CD8-positive, alpha-beta memory T cell (primary cell): ENCODE measurements at regions not wholly inside any gene's neighbourhood (a gene's known extent, or its start where the extent isn't known, plus 50 kb on each side); places are given as distances from the start of the nearest gene placed in this dataset.
"Not testable (repeated sequence)": the region's sequence is repeated elsewhere in the genome, so short reads cannot be mapped to it uniquely, and the experiment has no call there.

Source experiments
- CTCF ChIA-PET: fragments of 350-600 bp; sonication (Branson Sonifier 250); formaldehyde crosslinking; loops from one replicate; lab custom pipeline; 2021; ENCODE audit warnings: antibody characterized with exemption; lab: Charles Lee
- POLR2A ChIA-PET: fragments of 350-600 bp; sonication (Branson Sonifier 250); formaldehyde crosslinking; loops from one replicate; lab custom pipeline; 2021; ENCODE audit warnings: antibody characterized with exemption; lab: Charles Lee
- DNase-seq, 5 donors: peaks; one replicate each; pipeline versions ENCODE4 v3.0.0 to v3.0.0-alpha.2; 2020 to 2022; ENCODE audit warnings: mixed read lengths in 1 of 5
- H3K27ac ChIP-seq: one replicate; pipeline ENCODE4 v1.7.0; 2013; ENCODE audit warnings: low read depth, mild to moderate bottlenecking, low read length, moderate library complexity
- H3K27me3 ChIP-seq: 2 replicates; pipeline ENCODE4 v1.7.0; 2013; ENCODE audit warnings: low read length, mild to moderate bottlenecking; ENCODE audit not compliant: insufficient read depth, poor library complexity, severe bottlenecking
- H3K36me3 ChIP-seq: 2 replicates; pipeline ENCODE4 v1.7.0; 2013; ENCODE audit warnings: mild to moderate bottlenecking, low read length, moderate library complexity; ENCODE audit not compliant: insufficient read depth
- H3K4me1 ChIP-seq: 2 replicates; pipeline ENCODE4 v1.7.0; 2013; ENCODE audit warnings: mild to moderate bottlenecking, low read length, moderate library complexity; ENCODE audit not compliant: insufficient read depth
- H3K4me3 ChIP-seq: 2 replicates; pipeline ENCODE4 v1.7.0; 2013; ENCODE audit warnings: mild to moderate bottlenecking, low read length
- H3K9me3 ChIP-seq: 2 replicates; pipeline ENCODE4 v1.7.0; 2013; ENCODE audit warnings: mild to moderate bottlenecking, low read length
- H3K27ac Mint-ChIP-seq, 8 donors: one replicate each; pipeline ENCODE4 v1.8.0; 2020 to 2021; ENCODE audit warnings: mixed read lengths in 8 of 8, mild to moderate bottlenecking in 6 of 8, inconsistent platforms in 3 of 8, moderate library complexity in 3 of 8
- H3K27me3 Mint-ChIP-seq, 2 donors: one replicate each; pipeline ENCODE4 v1.8.0; 2020 to 2021; ENCODE audit warnings: mixed read lengths in 2 of 2, mild to moderate bottlenecking in 1 of 2, moderate library complexity in 1 of 2
- H3K36me3 Mint-ChIP-seq, 3 donors: one replicate each; pipeline ENCODE4 v1.8.0; 2020 to 2021; ENCODE audit warnings: mixed read lengths in 3 of 3, inconsistent platforms in 1 of 3, mild to moderate bottlenecking in 1 of 3
- H3K4me1 Mint-ChIP-seq, 3 donors: one replicate each; pipeline ENCODE4 v1.8.0; 2020 to 2021; ENCODE audit warnings: mixed read lengths in 3 of 3, inconsistent platforms in 1 of 3, mild to moderate bottlenecking in 1 of 3
- H3K4me3 Mint-ChIP-seq, 7 donors: one replicate each; pipeline ENCODE4 v1.8.0; 2020 to 2021; ENCODE audit warnings: mixed read lengths in 7 of 7, mild to moderate bottlenecking in 6 of 7, moderate library complexity in 4 of 7, inconsistent platforms in 2 of 7
- H3K9me3 Mint-ChIP-seq, 5 donors: one replicate each; pipeline ENCODE4 v1.8.0; 2020 to 2022; ENCODE audit warnings: mixed read lengths in 5 of 5, mild to moderate bottlenecking in 3 of 5, moderate library complexity in 2 of 5, inconsistent platforms in 1 of 5

DNA sequence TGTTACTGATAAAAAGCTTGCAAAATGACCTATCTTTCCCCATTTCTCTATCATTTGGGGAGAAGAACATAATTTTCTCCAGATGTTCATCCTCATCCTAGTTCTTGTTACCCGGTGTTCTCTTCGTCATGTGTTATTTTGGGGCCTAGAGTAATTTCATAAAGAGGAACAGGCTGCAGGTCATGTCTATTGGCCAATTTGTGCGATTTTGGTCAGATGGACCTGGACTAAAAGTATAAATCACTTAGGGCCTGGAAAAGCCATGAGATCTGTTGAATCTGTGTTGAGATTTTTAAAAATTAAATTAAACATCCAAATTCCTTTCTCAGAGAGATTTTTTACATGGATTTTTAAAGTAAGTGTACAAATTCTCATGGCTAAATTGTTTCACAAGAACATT lies 241.3 kb upstream of the PLXNA2 start:
- no peak overlapping the region for H3K27ac Mint-ChIP-seq
- DNase-seq, result no peak
- Histone ChIP-seq H3K4me1 (no peaks in the 10 kb centered on the region), H3K27me3 (no peaks in the 10 kb centered on the region), H3K36me3 (no peaks in the 10 kb centered on the region), H3K27ac (no peak overlapping the region), H3K9me3 (no peaks in the 10 kb centered on the region), H3K4me3 (no peak overlapping the region)
- no peaks in the 10 kb centered on the region for H3K36me3 Mint-ChIP-seq
- POLR2A ChIA-PET, result no interaction called here
- no peak overlapping the region for H3K4me3 Mint-ChIP-seq
- H3K27me3 Mint-ChIP-seq, result no peaks in the 10 kb centered on the region
- no peaks in the 10 kb centered on the region for H3K4me1 Mint-ChIP-seq
- H3K9me3 Mint-ChIP-seq, result peaks cover 0 to 1% (median 0%) of the 10 kb centered on the region in 5 donors
- CTCF ChIA-PET, result no interaction called here

DNA sequence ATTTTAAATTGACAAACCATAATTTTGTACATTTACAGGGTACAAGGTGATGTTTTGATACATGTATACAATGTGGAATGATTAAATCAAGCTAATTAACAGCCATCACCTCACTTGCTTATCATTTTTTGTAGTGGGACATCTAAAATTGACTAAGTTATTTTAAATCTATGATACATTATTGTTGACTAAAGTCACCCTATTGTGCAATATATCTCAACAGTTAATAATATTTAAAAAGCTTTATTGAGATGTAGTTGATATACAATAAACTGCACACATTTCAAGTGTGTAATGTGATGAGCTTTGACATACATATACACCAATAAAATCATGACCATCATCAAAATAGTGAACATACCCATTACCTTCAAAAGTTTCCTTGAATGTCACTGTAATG lies 242.5 kb upstream of the PLXNA2 start:
- peaks cover 0 to 2% (median 0%) of the 10 kb centered on the region in 5 donors for H3K9me3 Mint-ChIP-seq
- POLR2A ChIA-PET, result no interaction called here
- no peaks in the 10 kb centered on the region for H3K27me3 Mint-ChIP-seq
- H3K4me3 Mint-ChIP-seq, result no peak overlapping the region
- DNase-seq, result no peak
- no peak overlapping the region for H3K27ac ChIP-seq
- H3K4me1 Mint-ChIP-seq, result no peaks in the 10 kb centered on the region
- no peak overlapping the region for H3K27ac Mint-ChIP-seq
- H3K36me3 Mint-ChIP-seq, result no peaks in the 10 kb centered on the region
- no peaks in the 10 kb centered on the region for H3K9me3 ChIP-seq
- no peak overlapping the region for H3K4me3 ChIP-seq
- no peaks in the 10 kb centered on the region for H3K4me1 ChIP-seq
- H3K36me3 ChIP-seq, result no peaks in the 10 kb centered on the region
- H3K27me3 ChIP-seq, result no peaks in the 10 kb centered on the region
- CTCF ChIA-PET, result no interaction called here

DNA sequence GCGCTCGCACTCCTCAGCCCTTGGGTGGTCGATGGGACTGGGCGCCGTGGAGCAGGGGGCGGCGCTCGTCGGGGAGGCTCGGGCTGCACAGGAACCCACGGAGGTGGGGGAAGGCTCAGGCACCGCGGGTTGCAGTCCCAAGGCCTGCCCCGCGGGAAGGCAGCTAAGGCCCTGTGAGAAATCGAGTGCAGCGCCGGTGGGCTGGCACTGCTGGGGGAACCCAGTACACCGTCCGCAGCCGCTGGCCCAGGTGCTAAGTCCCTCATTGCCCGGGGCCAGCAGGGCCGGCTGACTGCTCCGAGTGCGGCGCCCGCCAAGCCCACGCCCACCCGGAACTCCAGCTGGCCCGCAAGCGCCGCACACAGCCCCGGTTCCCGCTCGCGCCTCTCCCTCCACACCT lies 244.2 kb upstream of the PLXNA2 start:
- H3K27ac ChIP-seq, POLR2A ChIA-PET: not testable (repeated sequence)

DNA sequence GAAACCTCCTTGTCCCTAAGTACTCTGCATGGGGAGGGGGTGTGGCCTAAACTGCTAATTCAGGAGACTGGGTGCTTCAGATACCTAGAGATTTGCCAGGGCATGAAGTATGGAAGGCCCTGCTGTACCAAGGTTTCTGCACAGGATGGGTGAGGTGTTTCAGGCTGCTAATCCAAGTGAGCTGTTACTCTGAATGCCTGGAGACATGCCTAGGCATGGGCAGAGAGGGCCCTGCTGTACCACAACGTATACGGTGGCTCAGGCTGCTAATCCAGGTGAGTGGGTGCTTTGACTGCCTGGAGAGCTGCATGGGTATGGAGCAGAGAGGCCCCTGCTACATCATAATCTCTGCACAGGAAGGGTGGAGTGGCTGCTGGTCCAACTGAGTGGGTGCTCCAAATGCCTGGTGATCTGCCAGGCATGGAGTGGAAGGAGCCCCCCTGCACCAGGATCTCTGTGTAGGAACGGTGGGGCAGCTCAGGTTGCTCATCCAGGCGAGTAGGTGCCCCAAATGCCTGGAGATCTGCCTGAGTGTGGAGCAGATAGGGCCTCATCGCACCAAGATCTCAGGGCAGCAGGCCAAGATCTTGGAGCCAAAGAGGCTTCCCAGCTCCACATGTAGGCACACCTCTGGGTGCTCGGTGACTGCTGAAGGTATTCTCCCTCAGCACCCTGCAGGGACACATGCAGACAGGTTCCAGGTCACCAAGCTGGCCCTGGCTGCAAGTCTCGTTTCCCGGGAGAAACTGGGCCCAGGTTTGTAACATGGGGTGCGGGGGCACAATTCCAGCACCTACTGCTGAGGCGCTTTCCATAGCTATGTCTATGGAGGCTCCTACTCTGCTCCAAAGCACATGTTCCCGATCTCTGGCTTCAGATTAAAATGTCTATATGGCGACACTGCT lies 252.5 kb upstream of the PLXNA2 start:
- Mint-ChIP-seq H3K36me3 (no peaks in the 10 kb centered on the region), H3K27me3 (peaks cover 8 to 29% of the 10 kb centered on the region in 2 donors), H3K4me3 (no peak overlapping the region), H3K27ac (no peak overlapping the region), H3K4me1 (no peaks in the 10 kb centered on the region), H3K9me3 (peaks cover 0 to 4% (median 2%) of the 10 kb centered on the region in 5 donors)
- ChIA-PET CTCF (no interaction called here), POLR2A (no interaction called here)
- H3K4me1 ChIP-seq, result no peaks in the 10 kb centered on the region
- no peak for DNase-seq
- H3K27me3 ChIP-seq, result no peaks in the 10 kb centered on the region
- H3K9me3 ChIP-seq, result no peaks in the 10 kb centered on the region
- no peaks in the 10 kb centered on the region for H3K36me3 ChIP-seq
- H3K27ac ChIP-seq, result no peak overlapping the region
- no peak overlapping the region for H3K4me3 ChIP-seq

More for the DNA sequence above, 244.2 kb upstream of the PLXNA2 start:
- H3K9me3 Mint-ChIP-seq, H3K4me1 ChIP-seq, H3K4me3 ChIP-seq, H3K27me3 ChIP-seq, H3K27ac Mint-ChIP-seq, H3K4me3 Mint-ChIP-seq, H3K36me3 ChIP-seq, H3K27me3 Mint-ChIP-seq, H3K4me1 Mint-ChIP-seq, CTCF ChIA-PET, H3K9me3 ChIP-seq, H3K36me3 Mint-ChIP-seq, DNase-seq: not testable (repeated sequence)

DNA sequence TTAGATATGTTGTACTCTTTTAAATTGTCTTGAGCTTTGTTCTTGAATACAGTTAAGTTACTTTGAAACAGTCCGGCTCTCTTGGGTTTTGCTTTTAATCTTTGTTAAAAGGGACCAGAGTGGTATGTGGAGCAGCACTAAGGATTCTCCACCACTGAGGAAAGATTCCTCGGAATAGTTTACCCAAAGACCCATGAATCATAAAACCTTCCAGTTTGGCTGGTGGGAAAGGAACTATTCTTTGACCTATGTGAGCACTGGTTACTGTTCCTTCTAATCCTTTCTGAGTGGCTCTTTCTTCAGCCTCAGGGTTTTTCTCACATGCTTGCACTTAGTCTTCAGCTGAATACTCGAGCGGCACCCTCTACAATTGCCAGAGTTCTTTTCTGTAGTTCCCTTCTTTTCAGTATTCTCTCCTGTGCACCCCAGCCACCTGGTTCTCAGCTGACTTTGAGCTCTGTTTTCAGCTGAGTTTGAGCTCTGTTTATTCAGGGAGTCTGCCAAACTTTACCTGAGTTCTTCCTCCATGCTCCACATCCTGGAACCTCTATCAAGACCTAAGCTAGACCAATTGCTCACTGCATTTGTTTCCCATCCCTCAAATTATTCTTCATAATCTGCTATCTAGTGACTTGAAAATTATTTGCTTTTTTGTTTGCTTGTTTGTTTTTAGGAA lies 253.8 kb upstream of the PLXNA2 start:
- H3K9me3 ChIP-seq, result no peaks in the 10 kb centered on the region
- CTCF ChIA-PET, result no interaction called here
- H3K4me3 Mint-ChIP-seq, result no peak overlapping the region

DNA sequence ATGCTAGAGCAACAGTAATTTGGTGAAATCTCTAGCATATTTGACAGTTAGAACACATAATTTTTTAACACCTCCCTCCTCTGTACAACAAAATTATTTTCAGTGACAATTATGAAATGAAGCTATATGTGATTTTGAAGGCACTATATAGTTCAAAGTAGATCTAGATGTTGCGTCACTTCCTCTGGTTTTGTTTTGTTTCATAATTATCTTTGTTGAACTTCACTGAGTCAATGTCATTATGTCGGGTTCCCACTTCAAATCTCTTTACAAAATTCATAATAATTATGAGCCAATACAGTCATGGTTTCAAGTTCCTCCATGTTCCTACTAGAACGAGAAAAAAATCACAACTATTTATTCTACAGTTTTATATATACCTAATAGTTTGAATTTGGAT lies 254.8 kb upstream of the PLXNA2 start:
- Mint-ChIP-seq H3K27me3 (peaks cover 10 to 27% of the 10 kb centered on the region in 2 donors), H3K27ac (no peak overlapping the region), H3K4me3 (no peak overlapping the region), H3K36me3 (no peaks in the 10 kb centered on the region), H3K9me3 (peaks cover 0 to 4% (median 0%) of the 10 kb centered on the region in 5 donors), H3K4me1 (no peaks in the 10 kb centered on the region)
- POLR2A ChIA-PET, result no interaction called here
- DNase-seq, result no peak
- no peaks in the 10 kb centered on the region for H3K27me3 ChIP-seq
- no peaks in the 10 kb centered on the region for H3K36me3 ChIP-seq
- no peaks in the 10 kb centered on the region for H3K9me3 ChIP-seq
- no peak overlapping the region for H3K27ac ChIP-seq
- CTCF ChIA-PET, result no interaction called here
- no peaks in the 10 kb centered on the region for H3K4me1 ChIP-seq
- H3K4me3 ChIP-seq, result no peak overlapping the region

More for the DNA sequence above, 253.8 kb upstream of the PLXNA2 start:
- Histone ChIP-seq H3K4me1 (no peaks in the 10 kb centered on the region), H3K27ac (no peak overlapping the region), H3K4me3 (no peak overlapping the region), H3K36me3 (no peaks in the 10 kb centered on the region), H3K27me3 (no peaks in the 10 kb centered on the region)
- no peak overlapping the region for H3K27ac Mint-ChIP-seq
- peaks cover 10 to 29% of the 10 kb centered on the region in 2 donors for H3K27me3 Mint-ChIP-seq
- DNase-seq, result no peak
- no peaks in the 10 kb centered on the region for H3K4me1 Mint-ChIP-seq
- no peaks in the 10 kb centered on the region for H3K36me3 Mint-ChIP-seq
- peaks cover 0 to 4% (median 2%) of the 10 kb centered on the region in 5 donors for H3K9me3 Mint-ChIP-seq
- POLR2A ChIA-PET, result no interaction called here

DNA sequence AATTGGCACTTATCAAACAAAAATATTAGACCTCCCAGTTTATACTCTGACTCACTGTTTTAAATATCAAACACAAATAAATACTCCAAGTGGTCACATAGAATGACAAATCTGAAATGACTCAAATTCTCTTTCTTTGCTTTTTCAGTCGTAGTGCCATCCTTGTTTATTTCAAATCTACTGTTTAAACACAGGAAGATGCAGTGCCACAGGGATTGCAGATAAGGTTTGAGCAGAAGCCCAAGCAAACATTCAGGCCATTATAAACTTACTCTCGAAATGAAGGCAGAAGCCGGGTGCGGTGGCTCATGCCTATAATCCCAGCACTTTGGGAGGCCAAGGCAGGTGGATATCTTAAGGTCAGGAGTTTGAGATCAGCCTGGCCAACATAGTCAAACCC lies 255.4 kb upstream of the PLXNA2 start:
- no peaks in the 10 kb centered on the region for H3K4me1 ChIP-seq
- Mint-ChIP-seq H3K27me3 (peaks cover 10 to 25% of the 10 kb centered on the region in 2 donors), H3K27ac (no peak overlapping the region), H3K36me3 (no peaks in the 10 kb centered on the region), H3K4me3 (no peak overlapping the region), H3K9me3 (peaks cover 0 to 4% (median 0%) of the 10 kb centered on the region in 5 donors), H3K4me1 (no peaks in the 10 kb centered on the region)
- no peak overlapping the region for H3K4me3 ChIP-seq
- POLR2A ChIA-PET, result no interaction called here
- CTCF ChIA-PET, result no interaction called here
- no peaks in the 10 kb centered on the region for H3K9me3 ChIP-seq
- H3K27me3 ChIP-seq, result no peaks in the 10 kb centered on the region
- no peak overlapping the region for H3K27ac ChIP-seq
- DNase-seq, result no peak
- H3K36me3 ChIP-seq, result no peaks in the 10 kb centered on the region

DNA sequence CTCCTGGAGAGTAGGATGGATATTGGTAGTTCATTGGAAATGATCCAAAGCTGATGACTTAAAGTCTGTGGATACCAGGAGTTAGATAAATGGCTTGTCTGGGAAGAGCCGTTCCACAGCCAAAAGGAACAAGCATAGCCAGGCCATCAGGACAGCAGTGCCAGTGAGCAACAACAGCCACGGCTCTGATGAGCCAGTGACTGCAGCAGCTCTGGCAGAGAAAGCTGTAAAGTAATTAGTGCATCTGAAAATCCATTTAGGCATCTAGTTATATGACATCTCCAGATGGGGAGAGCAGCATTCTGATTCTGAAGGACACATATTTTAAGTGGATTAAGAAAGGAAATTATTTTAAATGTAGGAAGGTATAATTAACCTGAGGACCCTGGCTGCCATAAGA lies 256.2 kb upstream of the PLXNA2 start:
- Histone ChIP-seq H3K4me1 (no peaks in the 10 kb centered on the region), H3K27me3 (no peaks in the 10 kb centered on the region), H3K27ac (no peak overlapping the region), H3K36me3 (no peaks in the 10 kb centered on the region), H3K4me3 (no peak overlapping the region), H3K9me3 (no peaks in the 10 kb centered on the region)
- Mint-ChIP-seq H3K36me3 (no peaks in the 10 kb centered on the region), H3K4me1 (no peaks in the 10 kb centered on the region), H3K4me3 (no peak overlapping the region), H3K27ac (no peak overlapping the region), H3K27me3 (peaks cover 8 to 24% of the 10 kb centered on the region in 2 donors), H3K9me3 (peaks cover 0 to 4% (median 0%) of the 10 kb centered on the region in 5 donors)
- ChIA-PET CTCF (no interaction called here), POLR2A (no interaction called here)
- no peak for DNase-seq
